HG02938 (cell line): ENCODE measurements at regions not wholly inside any gene's neighbourhood (a gene's known extent, or its start where the extent isn't known, plus 50 kb on each side); places are given as distances from the start of the nearest gene placed in this dataset.
"Not testable (repeated sequence)": the region's sequence is repeated elsewhere in the genome, so short reads cannot be mapped to it uniquely, and the experiment has no call there.

Experiments
- ATAC-seq: cut with Tn5 transposase; IDR thresholded peaks from one replicate; pipeline ENCODE4 v1.9.1; 2021; ENCODE audit warnings: mild to moderate bottlenecking, moderate library complexity; ENCODE audit not compliant: unreplicated experiment

- not testable (repeated sequence) for ATAC-seq
Measured at GRCh38 chr5:17032314-17032985, 96.4 kb upstream of the MYO10 start.

DNA sequence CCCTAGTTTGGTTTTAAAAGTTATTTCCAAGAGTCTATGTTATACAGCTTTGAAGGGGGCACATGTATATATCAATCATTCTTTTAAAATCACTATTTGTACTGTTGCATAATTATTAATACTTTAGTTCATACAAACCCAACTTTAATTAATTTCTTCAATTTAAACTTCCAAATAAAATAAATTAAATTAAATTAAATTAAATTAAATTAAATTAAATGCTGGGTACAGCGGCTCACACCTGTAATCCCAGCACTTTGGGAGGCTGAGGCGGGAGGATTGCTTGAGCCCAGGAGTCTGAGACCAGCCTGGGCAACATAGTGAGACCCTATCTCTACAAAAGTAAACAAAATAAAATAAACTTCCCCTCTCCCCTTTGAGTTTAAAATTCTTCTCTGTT lies 98.9 kb upstream of the MYO10 start:
- ATAC-seq: not testable (repeated sequence)

- no peak for ATAC-seq
Measured at GRCh38 chr5:17037751-17038150, 101.7 kb upstream of the MYO10 start.

- ATAC-seq: no peak
Measured at GRCh38 chr5:17039170-17039569, 103.1 kb upstream of the MYO10 start.

- ATAC-seq: no peak
Measured at GRCh38 chr5:17042041-17042440, 106.0 kb upstream of the MYO10 start.

DNA sequence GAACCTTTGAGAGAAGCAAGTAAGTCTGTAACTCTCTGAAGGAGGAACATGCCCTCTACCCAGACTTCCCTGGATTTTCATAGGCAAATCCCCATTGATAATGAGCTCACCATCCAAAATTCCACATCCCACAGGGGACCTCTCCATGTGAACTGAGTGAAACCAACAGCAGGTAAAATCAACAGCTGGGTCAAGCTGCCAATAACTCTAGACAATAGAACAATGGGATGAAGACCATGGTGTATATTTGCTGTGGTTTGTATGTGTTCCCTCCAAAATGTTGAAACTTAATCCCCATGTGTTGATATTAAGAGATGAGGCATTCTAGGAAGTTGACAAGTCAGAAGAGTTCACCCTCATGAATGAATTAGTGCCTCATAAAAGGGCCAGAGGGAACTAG lies 110.2 kb upstream of the MYO10 start:
- ATAC-seq: no peak

DNA sequence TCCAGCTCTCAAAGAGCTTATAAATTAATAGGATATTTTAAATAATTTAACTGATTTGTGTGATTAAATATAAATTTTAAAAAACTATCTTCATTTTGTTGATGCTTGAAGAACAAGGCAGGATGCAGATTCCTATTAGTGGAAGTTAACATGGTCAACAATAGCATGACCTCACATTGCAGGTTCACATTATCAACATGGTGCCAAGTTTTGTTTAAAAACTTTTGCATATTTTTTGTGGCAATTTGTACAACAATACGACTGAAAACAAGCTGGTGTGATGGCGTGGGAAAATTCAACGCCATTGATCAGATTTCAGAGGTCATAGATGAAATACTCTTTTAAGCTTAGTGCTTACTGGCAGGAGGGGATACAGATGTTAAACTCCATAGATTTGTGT lies 114.1 kb upstream of the MYO10 start:
- ATAC-seq: no peak

- ATAC-seq: no peak
Measured at GRCh38 chr5:17054911-17055310, 118.8 kb upstream of the MYO10 start.

DNA sequence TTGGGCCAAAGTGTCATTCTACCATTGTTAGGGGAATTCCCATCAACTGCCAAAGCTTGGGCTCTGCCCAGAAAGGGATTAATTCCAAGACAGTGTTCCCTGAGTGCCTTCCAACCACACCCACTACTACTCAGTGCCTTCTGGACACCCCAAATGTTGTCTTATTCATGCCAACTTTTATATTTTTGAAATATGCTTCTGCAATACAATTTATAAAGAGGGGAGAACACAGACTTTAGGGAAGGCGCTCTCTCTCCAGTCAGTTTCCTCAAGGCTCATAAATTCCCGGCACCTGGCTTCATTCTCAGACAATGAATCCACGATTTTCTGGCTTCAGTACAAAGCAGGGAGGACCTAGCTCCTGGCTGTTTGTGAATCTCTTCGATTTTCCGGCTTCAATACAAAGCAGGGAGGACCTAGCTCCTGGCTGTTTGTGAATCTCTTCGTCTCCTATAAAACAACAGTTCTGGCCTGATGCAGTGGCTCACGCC lies 120.1 kb upstream of the MYO10 start:
- no peak for ATAC-seq

DNA sequence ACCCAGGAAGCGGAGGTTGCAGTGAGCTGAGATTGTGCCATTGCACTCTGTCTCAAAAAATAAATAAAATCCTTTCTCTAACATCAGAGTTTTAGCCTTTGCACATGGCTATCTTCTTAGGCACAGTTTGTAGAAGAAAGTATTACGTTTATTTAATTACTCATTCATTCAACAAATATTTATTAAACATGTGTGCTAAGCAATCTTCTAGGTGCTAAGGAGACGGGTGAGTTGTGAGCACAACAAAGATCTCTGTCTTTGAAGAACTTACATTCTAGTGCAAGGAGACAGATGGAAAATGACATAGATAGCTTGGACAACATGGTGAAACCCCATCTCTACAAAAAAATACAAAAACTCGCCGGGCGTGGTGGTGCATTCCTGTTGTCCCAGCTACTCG lies 122.3 kb upstream of the MYO10 start:
- ATAC-seq: no peak

DNA sequence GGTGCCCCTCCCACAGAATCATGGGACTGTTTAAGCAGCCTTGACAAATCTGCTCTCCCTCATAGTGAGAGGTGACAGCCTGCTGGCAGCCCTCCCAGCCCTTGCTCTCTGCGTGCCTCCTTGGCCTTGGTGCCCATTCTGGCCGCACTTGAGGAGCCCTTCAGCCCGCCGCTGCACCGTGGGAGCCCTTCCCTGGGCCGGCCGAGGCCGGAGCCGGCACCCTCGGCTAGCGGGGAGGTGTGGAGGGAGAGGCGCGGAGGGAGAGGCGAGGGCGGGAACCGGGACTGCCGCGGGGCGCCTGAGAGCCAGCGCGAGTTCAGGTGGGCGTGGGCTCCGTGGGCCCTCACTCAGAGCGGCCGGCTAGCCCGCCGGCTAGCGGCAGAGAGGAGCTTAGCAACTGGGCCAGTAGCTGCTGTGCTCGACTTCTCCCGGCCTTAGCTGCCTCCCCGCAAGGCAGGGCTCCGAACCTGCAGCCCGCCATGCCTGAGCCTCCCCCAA lies 125.9 kb upstream of the MYO10 start:
- no peak for ATAC-seq

GRCh38 chr5:17062741-17063140 lies 126.7 kb upstream of the MYO10 start:
- not testable (repeated sequence) for ATAC-seq

- no peak for ATAC-seq
Measured at GRCh38 chr5:17064241-17064640, 128.2 kb upstream of the MYO10 start.

GRCh38 chr5:17065458-17065857 lies 129.4 kb upstream of the MYO10 start:
- no peak for ATAC-seq

- not testable (repeated sequence) for ATAC-seq
Measured at GRCh38 chr5:17066026-17066425, 129.9 kb upstream of the MYO10 start.

GRCh38 chr5:17067657-17068392 lies 131.7 kb upstream of the MYO10 start:
- ATAC-seq: no peak

DNA sequence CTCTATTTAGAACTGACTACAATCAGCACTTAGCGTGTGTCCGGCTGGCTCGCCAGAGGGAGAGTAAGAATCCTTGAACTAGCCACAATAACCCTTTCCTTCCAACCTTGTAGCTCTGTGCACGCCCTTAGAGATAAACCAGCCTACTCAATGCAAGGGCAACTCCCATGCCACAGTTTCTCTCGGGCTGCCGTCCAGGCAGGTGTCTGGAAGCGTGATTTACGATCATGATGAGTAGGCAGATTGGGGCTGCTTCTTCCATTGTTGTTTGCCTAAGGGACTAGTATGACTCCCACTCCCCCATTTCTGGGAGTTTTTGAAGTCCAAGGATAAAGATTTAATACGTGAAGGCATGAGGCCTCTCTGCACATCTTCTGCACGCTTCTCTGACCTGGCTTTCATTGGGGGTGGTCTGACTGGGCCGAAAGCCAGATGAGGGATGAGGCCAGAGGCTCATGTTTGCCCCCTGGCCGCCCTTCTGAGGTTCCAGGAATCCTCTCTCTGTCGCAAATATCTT lies 134.0 kb upstream of the MYO10 start:
- no peak for ATAC-seq

GRCh38 chr5:17070647-17071046 lies 134.6 kb upstream of the MYO10 start:
- no peak for ATAC-seq

DNA sequence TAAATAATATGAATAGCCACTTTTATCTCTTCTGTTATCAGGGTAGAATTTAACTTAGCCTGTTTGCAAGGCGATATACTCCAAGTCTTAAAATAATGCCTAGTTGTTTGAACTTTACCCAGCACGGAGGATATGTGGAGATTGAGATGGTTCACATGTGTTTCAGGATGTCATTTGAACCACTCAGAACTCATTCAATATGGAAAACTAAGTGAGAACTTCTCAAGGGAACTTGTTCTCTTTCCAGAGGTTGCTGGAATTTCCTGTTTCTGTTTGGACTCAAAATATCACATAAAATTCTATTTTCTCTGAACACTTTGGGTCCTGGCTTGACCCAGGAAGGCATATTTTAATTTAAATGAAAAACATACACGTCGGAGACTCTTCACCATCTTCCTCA lies 139.1 kb upstream of the MYO10 start:
- no peak for ATAC-seq

GRCh38 chr5:17076272-17076671 lies 140.2 kb upstream of the MYO10 start:
- no peak for ATAC-seq

DNA sequence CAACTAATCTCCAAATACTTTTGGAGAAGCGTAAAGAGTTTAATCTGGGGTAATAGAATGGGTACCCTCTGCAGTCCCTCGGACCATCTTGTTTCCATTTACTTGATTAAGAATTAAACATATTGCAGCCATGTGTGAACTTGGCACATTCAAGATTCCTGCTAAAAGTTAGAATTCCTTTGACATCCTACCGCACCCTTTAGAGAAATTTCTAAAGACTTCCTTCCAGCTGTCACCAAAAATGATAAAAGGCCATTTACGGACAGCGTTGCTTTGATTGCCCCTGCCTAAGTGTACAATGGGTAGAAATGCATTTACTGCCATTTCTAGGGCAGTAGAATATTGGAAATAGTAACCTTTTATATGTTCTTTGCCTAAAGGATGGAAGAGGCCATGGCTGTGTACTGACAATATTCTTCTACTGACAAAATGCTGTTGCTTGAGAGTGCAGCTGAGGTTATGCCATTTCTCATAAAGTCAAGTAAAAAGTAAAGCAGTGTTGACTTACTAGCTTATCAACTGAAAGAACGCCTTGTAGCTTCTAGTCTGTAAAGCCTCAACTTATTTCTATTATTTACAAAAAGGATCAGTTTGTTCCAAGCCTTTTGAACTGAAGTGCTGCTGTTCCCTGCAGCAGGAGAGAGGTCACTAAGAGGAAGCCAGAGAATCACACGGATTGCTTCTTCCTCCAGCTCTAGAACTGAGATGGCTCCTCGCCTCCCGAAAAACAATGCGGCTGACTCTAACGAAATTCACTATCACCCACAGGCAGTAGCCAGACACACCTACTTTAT lies 139.8 kb upstream of the BASP1 start:
- no peak for ATAC-seq
